Motor neuron (in vitro differentiated cells): ENCODE measurements at regions not wholly inside any gene's neighbourhood (a gene's known extent, or its start where the extent isn't known, plus 50 kb on each side); places are given as distances from the start of the nearest gene placed in this dataset.

Source experiments
- ATAC-seq, 8 experiments: fragments of 200-7000 bp; cut with Tn5 transposase; replicated peaks in 6 of 8; 2 replicates each; pipeline ENCODE4 v1.8.0; 2021; ENCODE audit warnings: mild to moderate bottlenecking in 8 of 8, moderate library complexity in 8 of 8
- H3K27ac ChIP-seq, 2 donors: fragments of 250-450 bp; sonication (Bioruptor Pico); 2 replicates each; pipeline ENCODE4 v1.9.0; 2021; ENCODE audit warnings: antibody characterized with exemption in 2 of 2, mild to moderate bottlenecking in 2 of 2, moderate library complexity in 1 of 2
- H3K4me1 ChIP-seq, 2 donors: fragments of 250-450 bp; sonication (Bioruptor Pico); replicated peaks in 1 of 2; 2 replicates each; pipeline ENCODE4 v1.6.1; 2021; ENCODE audit warnings: antibody characterized with exemption in 2 of 2, mild to moderate bottlenecking in 2 of 2, moderate library complexity in 1 of 2
- H3K4me3 ChIP-seq, 5 donors: fragments of 250-450 bp; sonication (Bioruptor Pico); 2 replicates each; pipeline ENCODE4 v1.9.0; 2021; ENCODE audit warnings: antibody characterized with exemption in 5 of 5, mild to moderate bottlenecking in 5 of 5, moderate library complexity in 4 of 5
- WGBS, 10 experiments: fragments of 450-650 bp; shearing (Covaris generic); methylation state at CpG; one replicate each; pipeline ENCODE4 v1.0.0; 2022; 5-methylcytosine and 5-hydroxymethylcytosine counted together
- in situ Hi-C, 9 experiments: fragments of 400-800 bp; cut with MboI; loops; one replicate each; pipeline ENCODE4 v1.15.0; 2021; ENCODE audit warnings: low sequenced_read_pairs in 9 of 9, low pct_unique_long_range_greater_than_20kb in 2 of 9; ENCODE audit not compliant: unreplicated experiment in 9 of 9

DNA sequence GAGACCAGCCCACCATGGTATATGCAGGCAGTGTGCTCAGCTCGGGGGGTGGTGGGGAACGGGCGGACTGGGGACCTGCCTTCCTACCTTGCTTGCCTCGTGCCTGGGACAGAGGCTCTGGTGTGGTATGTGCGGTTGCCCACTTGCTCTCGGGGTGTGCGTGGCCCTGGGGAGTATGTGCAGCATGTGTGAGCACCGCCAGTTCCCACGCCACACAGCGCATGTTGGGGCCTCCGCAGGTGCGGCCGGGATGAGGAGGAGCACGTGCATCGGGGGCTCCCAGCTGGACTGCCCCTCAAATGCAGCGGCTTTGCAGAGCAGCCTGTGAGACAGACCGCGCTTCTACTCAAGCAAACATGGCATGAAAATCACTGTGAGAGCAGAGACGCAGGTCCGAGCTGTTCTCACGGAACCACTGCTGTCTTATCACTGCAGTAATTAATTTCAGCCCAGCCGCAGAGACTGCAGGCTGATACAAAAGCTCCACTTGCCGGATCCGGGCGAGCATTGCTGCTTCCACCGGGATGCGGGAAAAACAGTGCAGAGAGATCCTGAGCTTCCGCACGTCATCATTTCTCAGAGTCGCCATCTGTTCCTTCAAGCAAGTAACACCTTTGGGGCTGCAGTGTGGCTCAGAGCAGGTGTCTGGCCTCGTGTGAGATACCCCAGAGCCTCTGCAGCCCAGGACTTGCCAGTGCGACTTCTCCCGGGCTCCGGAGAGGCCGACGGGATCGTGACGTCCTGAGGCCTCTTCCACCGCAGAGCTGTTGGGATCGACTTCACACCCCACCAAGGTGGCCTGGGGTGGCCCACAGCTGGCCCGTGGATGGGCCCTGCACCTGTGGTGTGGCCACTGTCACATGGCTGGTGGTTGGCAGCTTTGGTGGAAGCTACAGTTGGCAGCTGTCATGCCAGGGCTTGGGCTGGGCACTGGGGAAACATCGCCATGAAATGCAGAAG is 92.6 kb upstream of the ACTRT2 start:
- H3K27ac ChIP-seq = no peak overlapping the region
- no peak for ATAC-seq
- no peaks in the 10 kb centered on the region for H3K4me1 ChIP-seq
- in situ Hi-C loops = no loop called here
- H3K4me3 ChIP-seq = no peak overlapping the region
- WGBS, 10 experiments = 2 to 100% (median 63%) methylated on average over 1 to 38 of the region's 42 CpGs; no CpG with 5 or more reads in 5 of the 10 experiments

DNA sequence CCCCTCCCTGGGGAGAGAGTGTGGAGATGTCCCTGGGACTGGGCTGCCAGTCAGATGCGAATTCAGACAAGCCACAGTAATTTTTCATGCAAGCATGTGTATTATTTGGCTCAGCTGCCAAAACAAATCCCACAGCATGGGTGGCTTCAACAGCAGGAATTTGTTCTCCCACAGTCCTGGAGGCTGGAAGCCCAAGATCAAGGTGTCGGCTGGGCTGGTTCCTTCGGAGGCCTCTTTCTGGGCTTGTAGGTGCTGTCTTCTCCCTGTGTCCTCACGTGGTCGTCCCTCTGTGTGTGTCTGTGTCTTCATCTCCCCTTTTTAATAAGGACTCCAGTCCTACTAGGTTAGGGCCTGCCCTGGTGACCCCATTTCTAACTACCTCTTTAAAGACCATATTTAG is 91.9 kb upstream of the ACTRT2 start:
- 0 to 67% (median 31%) methylated on average over 1 to 5 of the region's 5 CpGs; no CpG with 5 or more reads in 4 of the 10 experiments for WGBS, 10 experiments
- in situ Hi-C loops = no loop called here
- Histone ChIP-seq H3K4me3 (no peak overlapping the region), H3K4me1 (no peaks in the 10 kb centered on the region), H3K27ac (no peak overlapping the region)
- no peak for ATAC-seq

DNA sequence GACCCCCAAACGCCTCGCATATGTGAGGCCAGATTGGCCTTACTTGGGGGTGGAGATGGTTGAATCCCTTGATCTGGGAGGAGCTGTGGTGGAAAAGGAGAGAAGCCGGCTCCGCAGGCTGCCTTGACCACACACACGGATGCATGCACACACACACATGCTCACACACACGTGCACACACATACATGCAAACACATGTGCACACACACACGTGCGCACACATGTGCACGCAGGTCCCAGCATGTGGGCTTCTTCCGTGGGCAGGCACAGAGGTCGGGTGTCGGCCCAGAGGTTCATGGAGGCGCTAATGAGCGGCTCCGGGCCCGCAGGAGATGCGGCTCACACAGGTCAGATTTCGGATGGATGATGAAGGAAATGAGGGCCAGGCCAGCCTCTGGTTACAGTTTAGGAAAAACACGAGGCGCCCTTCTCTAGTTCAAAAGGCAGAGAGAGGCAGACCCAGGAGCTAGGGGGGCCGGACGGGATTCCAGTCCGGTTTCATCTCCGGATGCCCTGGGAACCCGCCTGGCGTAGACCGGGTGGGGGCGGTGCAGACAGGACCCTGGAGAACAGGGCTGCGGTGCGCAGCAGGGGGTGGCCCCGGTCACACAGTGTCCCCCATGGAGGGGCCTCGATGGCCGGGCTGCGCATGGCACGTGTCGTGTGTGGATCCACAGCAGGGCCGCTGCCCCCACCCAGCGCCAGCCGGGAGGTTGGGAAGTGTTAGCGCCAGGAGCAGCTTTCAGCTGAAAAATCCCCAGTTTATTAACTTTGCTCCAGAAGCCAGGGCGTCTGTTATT is 91.1 kb upstream of the ACTRT2 start:
- H3K4me1 ChIP-seq = no peaks in the 10 kb centered on the region
- no peak for ATAC-seq
- 15 to 100% (median 76%) methylated on average over 1 to 25 of the region's 41 CpGs; no CpG with 5 or more reads in 2 of the 10 experiments for WGBS, 10 experiments
- in situ Hi-C loops = no loop called here
- H3K27ac ChIP-seq = no peak overlapping the region
- H3K4me3 ChIP-seq = no peak overlapping the region

DNA sequence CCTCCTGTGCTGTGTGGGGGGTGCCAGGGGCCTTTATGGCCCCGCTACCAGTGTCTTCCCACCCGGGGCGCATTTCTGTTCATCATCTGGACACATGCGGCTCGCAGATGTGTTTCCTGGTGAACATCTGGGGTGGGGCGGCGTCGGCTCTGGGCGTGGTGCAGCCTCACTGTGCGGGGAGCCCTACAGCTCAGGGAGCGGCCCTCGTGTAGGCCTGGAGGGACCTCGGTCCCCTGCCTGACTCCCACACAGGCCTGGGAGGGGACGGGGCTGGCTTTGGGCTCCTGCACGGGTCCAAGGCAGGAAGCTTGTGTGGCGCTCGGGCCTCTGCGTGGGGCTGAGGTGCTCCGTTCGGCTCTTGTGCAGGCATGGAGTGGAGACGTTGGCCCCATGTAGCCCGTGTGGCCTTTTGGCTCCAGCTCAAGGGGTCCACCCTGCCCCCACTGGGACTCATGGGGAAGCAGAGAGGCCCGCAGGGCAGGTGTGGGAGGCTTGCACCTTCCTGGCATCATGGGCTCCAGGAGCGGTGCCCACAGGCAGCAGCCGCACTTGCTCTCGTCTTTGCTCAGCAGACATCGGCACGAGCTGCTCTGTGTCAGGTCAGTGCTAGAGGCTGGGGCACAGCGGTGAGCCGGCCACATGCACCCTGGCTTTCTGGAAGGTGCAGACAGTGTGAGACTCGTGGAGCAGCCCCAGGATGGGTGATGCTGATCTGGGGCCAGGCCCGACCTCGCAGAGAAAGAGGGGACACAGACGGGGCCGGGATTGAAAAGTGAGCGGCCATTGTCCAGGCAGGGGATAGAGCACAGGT is 90.1 kb upstream of the ACTRT2 start:
- no peak overlapping the region for H3K4me3 ChIP-seq
- in situ Hi-C loops = no loop called here
- peak in 2 of 8 experiments; percentile 68 to 95 for ATAC-seq
- no peak overlapping the region for H3K27ac ChIP-seq
- H3K4me1 ChIP-seq = no peaks in the 10 kb centered on the region
- WGBS, 10 experiments = 0 to 81% (median 79%) methylated on average over 1 to 20 of the region's 36 CpGs; no CpG with 5 or more reads in 5 of the 10 experiments

GRCh38 chr1:2931724-2932401 is 89.4 kb upstream of the ACTRT2 start:
- in situ Hi-C loops = no loop called here
- H3K4me1 ChIP-seq = no peaks in the 10 kb centered on the region
- ATAC-seq = no peak
- WGBS, 10 experiments = 40 to 83% (median 49%) methylated on average over 1 to 17 of the region's 18 CpGs; no CpG with 5 or more reads in 1 of the 10 experiments
- no peak overlapping the region for H3K27ac ChIP-seq
- no peak overlapping the region for H3K4me3 ChIP-seq

DNA sequence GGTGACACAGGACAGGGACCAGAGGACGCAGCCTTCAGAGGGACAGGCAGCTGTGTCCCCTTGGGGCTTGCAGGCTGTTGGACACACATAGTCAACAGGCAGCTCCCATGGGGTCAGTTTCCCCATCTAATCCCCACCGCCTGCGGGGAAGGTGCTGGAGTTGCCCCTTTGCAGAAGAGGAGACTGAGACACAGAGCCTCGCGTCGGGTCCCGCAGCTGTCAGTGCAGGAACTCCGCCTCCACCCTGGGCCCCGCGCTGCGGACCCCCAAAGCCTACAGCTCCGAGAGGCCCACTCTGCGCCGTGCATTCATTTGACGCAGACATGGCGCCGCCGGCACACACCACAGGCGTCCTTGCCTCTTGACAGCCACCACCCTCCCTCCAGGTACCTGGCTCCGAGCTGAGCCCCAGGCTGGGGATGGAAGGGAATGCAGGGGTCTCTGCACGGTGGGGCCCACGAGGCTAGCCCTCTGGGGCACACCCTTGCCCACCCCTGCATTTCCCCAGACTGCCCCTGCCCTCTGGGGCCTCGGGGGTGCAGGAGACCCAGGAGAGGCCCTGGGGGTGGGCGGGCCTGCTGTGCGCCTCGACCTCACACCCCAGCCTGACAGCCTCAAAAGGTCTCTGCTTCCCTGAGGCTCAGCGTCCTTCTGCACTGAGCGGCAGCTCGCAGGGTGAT is 88.5 kb upstream of the ACTRT2 start:
- no peak overlapping the region for H3K27ac ChIP-seq
- no peak overlapping the region for H3K4me3 ChIP-seq
- H3K4me1 ChIP-seq = no peaks in the 10 kb centered on the region
- 60 to 91% (median 65%) methylated on average over 1 to 8 of the region's 29 CpGs; no CpG with 5 or more reads in 6 of the 10 experiments for WGBS, 10 experiments
- no peak for ATAC-seq
- in situ Hi-C loops = no loop called here

DNA sequence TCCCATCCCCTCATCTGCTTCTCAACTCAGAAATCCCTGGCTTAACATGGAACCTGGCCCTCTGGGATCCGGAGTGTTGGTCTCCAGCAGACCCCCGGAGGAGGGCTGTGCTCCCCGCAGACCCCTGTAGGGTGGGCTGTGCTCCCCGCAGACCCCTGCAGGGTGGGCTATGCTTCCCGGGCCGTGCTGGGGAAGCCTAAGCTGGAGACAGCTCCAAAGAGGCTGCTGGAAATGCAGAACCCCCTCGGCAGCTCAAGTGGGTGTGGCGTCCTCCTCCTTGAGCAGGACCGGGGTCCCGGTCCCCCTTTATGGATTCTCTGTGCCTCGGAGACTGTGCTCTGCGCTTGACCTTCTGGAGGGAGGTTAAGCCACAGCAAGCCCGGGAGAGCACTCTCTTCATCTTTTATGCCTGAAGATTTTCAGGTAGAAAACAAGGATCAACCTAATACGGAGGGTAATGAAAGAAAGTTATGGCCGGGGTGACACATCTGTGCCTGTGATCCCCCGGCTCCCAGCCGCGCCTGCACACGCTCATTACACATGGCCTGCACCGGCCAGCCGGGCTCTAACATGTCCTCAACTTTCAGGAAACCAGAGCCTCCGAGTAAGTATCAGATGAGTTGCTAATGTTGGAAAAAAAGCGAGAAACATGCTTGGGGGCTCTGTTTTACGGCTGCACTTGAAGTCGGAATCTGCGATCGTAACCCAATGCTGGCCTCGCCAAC is 87.7 kb upstream of the ACTRT2 start:
- H3K4me1 ChIP-seq = no peaks in the 10 kb centered on the region
- ATAC-seq = no peak
- no peak overlapping the region for H3K27ac ChIP-seq
- 10 to 100% (median 71%) methylated on average over 1 to 19 of the region's 28 CpGs; no CpG with 5 or more reads in 2 of the 10 experiments for WGBS, 10 experiments
- no peak overlapping the region for H3K4me3 ChIP-seq
- in situ Hi-C loops = no loop called here

DNA sequence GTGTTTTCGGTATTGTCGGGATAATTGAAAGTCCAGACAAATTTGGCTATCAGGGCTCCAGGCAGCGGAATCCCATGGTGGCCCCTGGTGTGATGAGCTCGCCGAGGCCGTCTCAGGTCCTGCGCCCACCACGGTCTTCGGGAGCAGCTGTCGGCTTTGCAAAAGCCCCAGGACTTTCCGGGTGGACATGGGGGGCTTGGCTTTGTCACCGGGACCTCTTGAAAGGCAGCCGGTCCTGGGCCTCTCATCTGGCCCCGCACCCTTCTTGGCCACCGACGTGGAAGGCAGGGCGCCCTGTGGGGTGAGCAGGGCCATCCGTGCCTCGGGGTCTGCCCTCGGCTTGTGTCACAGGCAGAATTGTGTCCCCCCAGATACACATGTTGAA is 87.1 kb upstream of the ACTRT2 start:
- Histone ChIP-seq H3K4me3 (no peak overlapping the region), H3K4me1 (no peaks in the 10 kb centered on the region), H3K27ac (no peak overlapping the region)
- in situ Hi-C loops = no loop called here
- WGBS, 10 experiments = 67 to 100% (median 81%) methylated on average over 1 to 19 of the region's 20 CpGs; no CpG with 5 or more reads in 5 of the 10 experiments
- no peak for ATAC-seq

- no peak for ATAC-seq
- Histone ChIP-seq H3K4me1 (no peaks in the 10 kb centered on the region), H3K4me3 (no peak overlapping the region), H3K27ac (no peak overlapping the region)
- in situ Hi-C loops = no loop called here
- 20 to 69% (median 32%) methylated on average over 3 to 13 of the region's 16 CpGs; no CpG with 5 or more reads in 6 of the 10 experiments for WGBS, 10 experiments
Measured at GRCh38 chr1:2934642-2935081, 86.6 kb upstream of the ACTRT2 start.

DNA sequence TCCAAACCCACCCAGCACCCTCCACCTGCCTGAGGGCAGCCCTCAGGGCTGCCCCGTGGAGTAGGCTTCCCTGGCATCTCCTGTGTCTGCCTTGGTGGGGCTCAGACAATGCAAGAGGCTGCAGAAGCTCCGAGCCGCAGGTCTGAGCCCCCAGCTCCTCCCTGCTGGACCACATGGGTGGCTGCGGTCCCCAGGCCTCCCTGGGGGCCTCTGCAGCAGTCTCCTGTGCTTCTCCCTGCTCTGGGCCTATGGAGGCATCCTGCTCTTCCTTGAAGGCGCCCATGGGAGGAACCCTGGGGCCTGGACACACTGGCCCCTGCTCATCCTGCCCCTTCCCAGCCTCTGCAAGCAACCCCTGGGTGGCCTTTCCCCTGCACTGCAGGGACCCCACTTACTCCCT is 86.1 kb upstream of the ACTRT2 start:
- 0 to 61% (median 23%) methylated on average over 2 to 4 of the region's 5 CpGs; no CpG with 5 or more reads in 7 of the 10 experiments for WGBS, 10 experiments
- H3K4me3 ChIP-seq = no peak overlapping the region
- no peak overlapping the region for H3K27ac ChIP-seq
- in situ Hi-C loops = no loop called here
- ATAC-seq = no peak
- no peaks in the 10 kb centered on the region for H3K4me1 ChIP-seq

DNA sequence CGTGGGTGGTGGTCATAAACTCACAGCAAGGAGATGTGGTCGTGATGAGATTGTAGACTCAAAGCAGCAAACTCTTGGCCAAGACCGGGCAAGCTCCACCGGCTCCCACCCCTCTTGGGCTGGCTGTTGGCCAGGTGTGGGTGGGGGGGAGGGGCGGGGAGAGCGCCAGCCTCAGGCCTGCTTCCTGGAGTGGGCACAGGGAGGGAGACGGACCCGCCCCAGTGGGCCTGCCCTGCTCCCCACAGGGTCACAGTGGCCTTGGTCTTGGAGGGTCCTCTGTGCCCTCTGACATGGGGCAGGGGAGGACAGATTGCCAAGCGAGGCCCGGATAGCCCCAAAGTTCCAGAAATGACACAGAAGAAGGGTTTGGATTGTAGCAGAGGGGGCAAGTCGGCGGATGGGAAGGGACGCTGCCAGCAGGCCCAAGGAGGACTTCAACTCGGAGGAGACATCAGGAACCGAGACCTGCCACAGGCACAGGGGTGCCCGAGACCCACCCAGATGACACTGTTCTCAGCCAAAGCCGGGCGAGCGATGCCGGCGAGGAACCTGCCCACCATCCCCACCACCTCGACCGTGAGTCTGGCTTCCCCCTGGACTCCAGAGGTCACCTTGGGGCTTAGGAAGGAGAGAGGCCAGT is 85.4 kb upstream of the ACTRT2 start:
- H3K4me1 ChIP-seq = no peaks in the 10 kb centered on the region
- H3K4me3 ChIP-seq = no peak overlapping the region
- H3K27ac ChIP-seq = no peak overlapping the region
- in situ Hi-C loops = no loop called here
- ATAC-seq = no peak
- 48 to 80% (median 62%) methylated on average over 1 to 13 of the region's 23 CpGs; no CpG with 5 or more reads in 4 of the 10 experiments for WGBS, 10 experiments
